T-helper 17 cell (primary cell): ENCODE measurements at regions not wholly inside any gene's neighbourhood (a gene's known extent, or its start where the extent isn't known, plus 50 kb on each side); places are given as distances from the start of the nearest gene placed in this dataset.
"Not testable (repeated sequence)": the region's sequence is repeated elsewhere in the genome, so short reads cannot be mapped to it uniquely, and the experiment has no call there.

Source experiments
- ATAC-seq: fragments of 150-1000 bp; cut with Tn5 transposase; 2 replicates; pipeline ENCODE4 v1.10.0; 2021; ENCODE audit warnings: mild to moderate bottlenecking, moderate library complexity
- DNase-seq, 3 donors: peaks; one replicate each; pipeline versions ENCODE4 v3.0.0 to v3.0.0-alpha.2; 2020 to 2021
- H3K9me3 ChIP-seq: one replicate; pipeline ENCODE4 v1.7.0; 2013; ENCODE audit warnings: low read length, mild to moderate bottlenecking; ENCODE audit not compliant: control insufficient read depth, poor library complexity, severe bottlenecking
- H3K27ac Mint-ChIP-seq: one replicate; pipeline ENCODE4 v1.8.0; 2022; ENCODE audit warnings: mild to moderate bottlenecking, moderate library complexity, mixed read lengths
- H3K27me3 Mint-ChIP-seq: one replicate; pipeline ENCODE4 v1.8.0; 2022; ENCODE audit warnings: mixed read lengths
- H3K36me3 Mint-ChIP-seq: one replicate; pipeline ENCODE4 v1.8.0; 2022; ENCODE audit warnings: low read depth, mixed read lengths
- H3K4me1 Mint-ChIP-seq: one replicate; pipeline ENCODE4 v1.8.0; 2022; ENCODE audit warnings: mild to moderate bottlenecking, mixed read lengths
- H3K4me3 Mint-ChIP-seq: one replicate; pipeline ENCODE4 v1.8.0; 2022; ENCODE audit warnings: mild to moderate bottlenecking, moderate library complexity, mixed read lengths

GRCh38 chr5:92641031-92641962 is 939.7 kb downstream of the NR2F1-AS1 start:
- Mint-ChIP-seq H3K4me3 (no peak overlapping the region), H3K36me3 (no peaks in the 10 kb centered on the region), H3K27me3 (no peaks in the 10 kb centered on the region), H3K4me1 (no peaks in the 10 kb centered on the region), H3K27ac (no peak overlapping the region)
- DNase-seq (no peak), ATAC-seq (no peak)
- no peaks in the 10 kb centered on the region for H3K9me3 ChIP-seq

- Mint-ChIP-seq H3K27me3 (no peaks in the 10 kb centered on the region), H3K27ac (no peak overlapping the region), H3K4me3 (no peak overlapping the region), H3K36me3 (no peaks in the 10 kb centered on the region), H3K4me1 (no peaks in the 10 kb centered on the region)
- DNase-seq (no peak), ATAC-seq (no peak)
- H3K9me3 ChIP-seq: no peaks in the 10 kb centered on the region
Observed at GRCh38 chr5:92640340-92640739, 940.7 kb downstream of the NR2F1-AS1 start.

GRCh38 chr5:92637960-92638359 is 943.1 kb downstream of the NR2F1-AS1 start:
- H3K27me3 Mint-ChIP-seq: no peaks in the 10 kb centered on the region
- no peak for DNase-seq
- H3K4me1 Mint-ChIP-seq: no peaks in the 10 kb centered on the region
- H3K9me3 ChIP-seq: no peaks in the 10 kb centered on the region
- no peak overlapping the region for H3K27ac Mint-ChIP-seq
- H3K36me3 Mint-ChIP-seq: no peaks in the 10 kb centered on the region
- no peak overlapping the region for H3K4me3 Mint-ChIP-seq
- no peak for ATAC-seq

GRCh38 chr5:92637247-92637646 is 943.8 kb downstream of the NR2F1-AS1 start:
- Mint-ChIP-seq H3K27ac (no peak overlapping the region), H3K4me1 (no peaks in the 10 kb centered on the region), H3K27me3 (no peaks in the 10 kb centered on the region), H3K4me3 (no peak overlapping the region), H3K36me3 (no peaks in the 10 kb centered on the region)
- DNase-seq (no peak), ATAC-seq (no peak)
- no peaks in the 10 kb centered on the region for H3K9me3 ChIP-seq

- Mint-ChIP-seq H3K27me3 (no peaks in the 10 kb centered on the region), H3K27ac (no peak overlapping the region), H3K4me3 (no peak overlapping the region), H3K4me1 (no peaks in the 10 kb centered on the region), H3K36me3 (no peaks in the 10 kb centered on the region)
- DNase-seq (no peak), ATAC-seq (no peak)
- no peaks in the 10 kb centered on the region for H3K9me3 ChIP-seq
Observed at GRCh38 chr5:92635001-92635461, 946.0 kb downstream of the NR2F1-AS1 start.

GRCh38 chr5:92633875-92634487 is 947.0 kb downstream of the NR2F1-AS1 start:
- no peaks in the 10 kb centered on the region for H3K4me1 Mint-ChIP-seq
- no peak overlapping the region for H3K4me3 Mint-ChIP-seq
- H3K36me3 Mint-ChIP-seq: no peaks in the 10 kb centered on the region
- no peak for DNase-seq
- ATAC-seq: no peak
- no peak overlapping the region for H3K27ac Mint-ChIP-seq
- no peaks in the 10 kb centered on the region for H3K27me3 Mint-ChIP-seq
- H3K9me3 ChIP-seq: no peaks in the 10 kb centered on the region

GRCh38 chr5:92633176-92633575 is 947.8 kb downstream of the NR2F1-AS1 start:
- Mint-ChIP-seq H3K36me3 (no peaks in the 10 kb centered on the region), H3K4me3 (no peak overlapping the region), H3K27me3 (no peaks in the 10 kb centered on the region), H3K27ac (no peak overlapping the region), H3K4me1 (no peaks in the 10 kb centered on the region)
- DNase-seq (no peak), ATAC-seq (no peak)
- H3K9me3 ChIP-seq: no peaks in the 10 kb centered on the region

GRCh38 chr5:92631237-92631701 is 949.8 kb downstream of the NR2F1-AS1 start:
- H3K27me3 Mint-ChIP-seq, H3K9me3 ChIP-seq, DNase-seq, ATAC-seq, H3K4me1 Mint-ChIP-seq, H3K36me3 Mint-ChIP-seq, H3K27ac Mint-ChIP-seq, H3K4me3 Mint-ChIP-seq: not testable (repeated sequence)

GRCh38 chr5:92629574-92629973 is 951.4 kb downstream of the NR2F1-AS1 start:
- no peaks in the 10 kb centered on the region for H3K36me3 Mint-ChIP-seq
- H3K9me3 ChIP-seq: no peaks in the 10 kb centered on the region
- ATAC-seq (no peak), DNase-seq (no peak)
- H3K27me3 Mint-ChIP-seq: no peaks in the 10 kb centered on the region
- no peaks in the 10 kb centered on the region for H3K4me1 Mint-ChIP-seq
- H3K27ac Mint-ChIP-seq: no peak overlapping the region
- no peak overlapping the region for H3K4me3 Mint-ChIP-seq

- H3K27me3 Mint-ChIP-seq: no peaks in the 10 kb centered on the region
- ATAC-seq: no peak
- H3K36me3 Mint-ChIP-seq: no peaks in the 10 kb centered on the region
- no peaks in the 10 kb centered on the region for H3K4me1 Mint-ChIP-seq
- no peak for DNase-seq
- H3K27ac Mint-ChIP-seq: no peak overlapping the region
- H3K9me3 ChIP-seq: no peaks in the 10 kb centered on the region
- no peak overlapping the region for H3K4me3 Mint-ChIP-seq
Observed at GRCh38 chr5:92629000-92629399, 952.0 kb downstream of the NR2F1-AS1 start.

GRCh38 chr5:92627186-92627585 is 953.8 kb downstream of the NR2F1-AS1 start:
- Mint-ChIP-seq H3K4me3 (no peak overlapping the region), H3K4me1 (no peaks in the 10 kb centered on the region), H3K27me3 (no peaks in the 10 kb centered on the region), H3K36me3 (no peaks in the 10 kb centered on the region), H3K27ac (no peak overlapping the region)
- no peaks in the 10 kb centered on the region for H3K9me3 ChIP-seq
- ATAC-seq: no peak
- no peak for DNase-seq

GRCh38 chr5:92616085-92616484 is 964.9 kb downstream of the NR2F1-AS1 start:
- ATAC-seq: no peak

GRCh38 chr5:92613546-92613945 is 967.5 kb downstream of the NR2F1-AS1 start:
- Mint-ChIP-seq H3K36me3 (no peaks in the 10 kb centered on the region), H3K4me3 (no peak overlapping the region), H3K4me1 (no peaks in the 10 kb centered on the region), H3K27ac (no peak overlapping the region), H3K27me3 (no peaks in the 10 kb centered on the region)
- no peaks in the 10 kb centered on the region for H3K9me3 ChIP-seq
- no peak for ATAC-seq
- no peak for DNase-seq

More at GRCh38 chr5:92616085-92616484, 964.9 kb downstream of the NR2F1-AS1 start:
- no peaks in the 10 kb centered on the region for H3K9me3 ChIP-seq
- DNase-seq: no peak
- Mint-ChIP-seq H3K36me3 (no peaks in the 10 kb centered on the region), H3K4me1 (no peaks in the 10 kb centered on the region), H3K4me3 (no peak overlapping the region), H3K27me3 (no peaks in the 10 kb centered on the region), H3K27ac (no peak overlapping the region)
